Spleen (tissue), 11 donors: ENCODE measurements at regions not wholly inside any gene's neighbourhood (a gene's known extent, or its start where the extent isn't known, plus 50 kb on each side); places are given as distances from the start of the nearest gene placed in this dataset.

Experiments
- DNase-seq: peaks from one replicate; pipeline ENCODE4 v3.0.0-alpha.2; 2020
- H3K27ac ChIP-seq, 8 donors: fragments of 200-600 bp; sonication (generic) in 7 of 8; 1 replicate in 4 of 8; 2 replicates in 4 of 8; pipeline versions ENCODE4 v1.5.0 to v1.8.0; 2016 to 2021; ENCODE audit warnings: inconsistent platforms in 4 of 8, mild to moderate bottlenecking in 4 of 8, moderate library complexity in 1 of 8
- H3K27me3 ChIP-seq, 7 donors: fragments of 200-600 bp; sonication (generic) in 6 of 7; replicated peaks in 1 of 7; 1 replicate in 4 of 7; 2 replicates in 3 of 7; pipeline versions ENCODE4 v1.5.0 to v1.8.0; 2016 to 2021; ENCODE audit warnings: inconsistent platforms in 3 of 7, mild to moderate bottlenecking in 1 of 7
- H3K36me3 ChIP-seq, 6 donors: fragments of 200-600 bp; sonication (generic) in 5 of 6; 1 replicate in 4 of 6; 2 replicates in 2 of 6; pipeline versions ENCODE4 v1.5.0 to v1.8.0; 2016 to 2021; ENCODE audit warnings: inconsistent platforms in 2 of 6
- H3K4me1 ChIP-seq, 6 donors: fragments of 200-600 bp; sonication (generic) in 5 of 6; 1 replicate in 3 of 6; 2 replicates in 3 of 6; pipeline versions ENCODE4 v1.5.0 to v1.8.0; 2016 to 2021; ENCODE audit warnings: inconsistent platforms in 3 of 6
- H3K4me3 ChIP-seq, 8 donors: fragments of 200-600 bp; sonication (generic) in 7 of 8; 1 replicate in 4 of 8; 2 replicates in 4 of 8; pipeline versions ENCODE4 v1.5.0 to v1.8.0; 2016 to 2021; ENCODE audit warnings: inconsistent platforms in 4 of 8, mild to moderate bottlenecking in 4 of 8, moderate library complexity in 2 of 8
- H3K9me3 ChIP-seq, 8 donors: fragments of 200-600 bp; sonication (generic) in 7 of 8; 1 replicate in 4 of 8; 2 replicates in 4 of 8; pipeline versions ENCODE4 v1.5.0 to v1.8.0; 2016 to 2021; ENCODE audit warnings: inconsistent platforms in 4 of 8
- POLR2A ChIP-seq, 3 donors: fragments of 450-650 bp; IDR thresholded peaks; one replicate each; pipeline ENCODE4 v1.5.1; 2017; ENCODE audit warnings: antibody characterized with exemption in 3 of 3, mild to moderate bottlenecking in 1 of 3
- POLR2AphosphoS5 ChIP-seq, 3 donors: sonication (generic); formaldehyde crosslinking; IDR thresholded peaks; one replicate each; pipeline ENCODE4 v1.5.1; 2017; ENCODE audit warnings: antibody characterized with exemption in 3 of 3
- WGBS, 5 donors: extraction: QIAGEN DNeasy Blood & Tissue Kit in 3 of 5; methylation state at CpG; one replicate each; pipeline versions ENCODE4 v1.1.5 to v1.1.7; 2013 to 2018; 5-methylcytosine and 5-hydroxymethylcytosine counted together
- intact Hi-C: fragments of 100-400 bp; cut with DNase I; formaldehyde crosslinking; loops from one replicate; pipeline ENCODE4 v1.15.0; 2023; ENCODE audit warnings: low total_unique reads
- TF ChIP-seq, protein P1 (sequence below), 11 experiments: fragments of 200-600 bp in 7 of 11; fragments of 450-650 bp in 4 of 11; sonication (generic) in 4 of 11; IDR thresholded peaks in 8 of 11; conservative IDR thresholded peaks in 3 of 11; 1 replicate in 7 of 11; 2 replicates in 4 of 11; pipeline versions ENCODE4 v1.4.0 to v1.8.0; 2016 to 2021; ENCODE audit warnings: antibody characterized with exemption in 11 of 11, inconsistent platforms in 4 of 11, mild to moderate bottlenecking in 1 of 11
- donor health status: healthy with polysubstance abuse.
- donor health status: DM: no; HTN: no; CAD: no; lungs with moderate emphysema.
- donor health status: DM: no; HTN: no; CAD: no.
- donor health status: Bipolar disorder and iron deficiency.
- donor health status: healthy.
- donor health status: DM: no; HTN: no; CAD: no.
- donor health status: DM: yes; HTN: yes; CAD: no.

GRCh38 chr6:142537612-142538478 is 236.0 kb downstream of the ADGRG6 start:
- 72 to 81% (median 75%) methylated on average over 10 to 11 of the region's 11 CpGs for WGBS, 5 donors
- Histone ChIP-seq H3K27me3 (no peaks in the 10 kb centered on the region), H3K27ac (no peak overlapping the region), H3K4me3 (no peak overlapping the region), H3K4me1 (no peaks in the 10 kb centered on the region), H3K9me3 (peaks cover 0 to 36% (median 22%) of the 10 kb centered on the region in 8 donors), H3K36me3 (no peaks in the 10 kb centered on the region)
- TF ChIP-seq POLR2AphosphoS5 (IDR thresholded peaks at IDR 0.05) (no peak), POLR2A (IDR thresholded peaks at IDR 0.05) (no peak)
- TF ChIP-seq, protein P1, sequence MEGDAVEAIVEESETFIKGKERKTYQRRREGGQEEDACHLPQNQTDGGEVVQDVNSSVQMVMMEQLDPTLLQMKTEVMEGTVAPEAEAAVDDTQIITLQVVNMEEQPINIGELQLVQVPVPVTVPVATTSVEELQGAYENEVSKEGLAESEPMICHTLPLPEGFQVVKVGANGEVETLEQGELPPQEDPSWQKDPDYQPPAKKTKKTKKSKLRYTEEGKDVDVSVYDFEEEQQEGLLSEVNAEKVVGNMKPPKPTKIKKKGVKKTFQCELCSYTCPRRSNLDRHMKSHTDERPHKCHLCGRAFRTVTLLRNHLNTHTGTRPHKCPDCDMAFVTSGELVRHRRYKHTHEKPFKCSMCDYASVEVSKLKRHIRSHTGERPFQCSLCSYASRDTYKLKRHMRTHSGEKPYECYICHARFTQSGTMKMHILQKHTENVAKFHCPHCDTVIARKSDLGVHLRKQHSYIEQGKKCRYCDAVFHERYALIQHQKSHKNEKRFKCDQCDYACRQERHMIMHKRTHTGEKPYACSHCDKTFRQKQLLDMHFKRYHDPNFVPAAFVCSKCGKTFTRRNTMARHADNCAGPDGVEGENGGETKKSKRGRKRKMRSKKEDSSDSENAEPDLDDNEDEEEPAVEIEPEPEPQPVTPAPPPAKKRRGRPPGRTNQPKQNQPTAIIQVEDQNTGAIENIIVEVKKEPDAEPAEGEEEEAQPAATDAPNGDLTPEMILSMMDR (IDR thresholded peaks at IDR 0.05 in 8 of 11, conservative IDR thresholded peaks at IDR 0.05 in 3 of 11), result no peak
- no peak for DNase-seq
- intact Hi-C loops, result no loop called here

DNA sequence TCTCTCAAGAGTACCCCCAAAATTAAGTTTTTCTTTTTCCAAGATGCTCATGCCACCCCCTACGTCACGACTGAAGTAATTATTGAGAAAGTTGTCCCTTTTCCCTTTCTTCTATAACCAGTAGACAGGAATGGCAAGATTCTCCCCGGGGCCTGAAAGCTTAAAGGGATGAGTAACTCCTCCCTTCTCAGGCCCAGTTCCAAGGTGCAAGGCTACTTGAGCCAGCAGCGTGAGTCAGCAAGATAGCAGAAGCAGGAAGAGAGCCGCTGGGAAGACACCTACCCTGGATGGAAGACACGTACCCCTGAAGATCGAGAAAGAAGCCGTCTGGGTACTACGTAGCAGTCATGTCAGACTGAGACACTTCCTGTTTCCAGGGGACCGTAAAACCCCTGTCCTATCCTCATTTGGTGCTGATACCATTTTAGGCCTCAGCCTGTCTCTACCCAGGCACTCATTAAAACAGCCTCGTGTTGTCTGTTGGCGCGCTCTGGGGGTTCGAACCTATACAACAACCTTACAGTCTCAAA is 241.0 kb downstream of the ADGRG6 start:
- Histone ChIP-seq H3K27me3 (peaks cover 0 to 2% (median 0%) of the 10 kb centered on the region in 7 donors), H3K27ac (no peak overlapping the region), H3K9me3 (no peaks in the 10 kb centered on the region), H3K4me1 (no peaks in the 10 kb centered on the region), H3K36me3 (no peaks in the 10 kb centered on the region), H3K4me3 (no peak overlapping the region)
- WGBS, 5 donors, result 83 to 91% (median 88%) methylated on average over 14 of the region's 14 CpGs
- intact Hi-C loops, result no loop called here
- TF ChIP-seq POLR2AphosphoS5 (IDR thresholded peaks at IDR 0.05) (no peak), POLR2A (IDR thresholded peaks at IDR 0.05) (no peak)
- TF ChIP-seq, protein P1 (IDR thresholded peaks at IDR 0.05 in 8 of 11, conservative IDR thresholded peaks at IDR 0.05 in 3 of 11), result no peak
- DNase-seq, result no peak

DNA sequence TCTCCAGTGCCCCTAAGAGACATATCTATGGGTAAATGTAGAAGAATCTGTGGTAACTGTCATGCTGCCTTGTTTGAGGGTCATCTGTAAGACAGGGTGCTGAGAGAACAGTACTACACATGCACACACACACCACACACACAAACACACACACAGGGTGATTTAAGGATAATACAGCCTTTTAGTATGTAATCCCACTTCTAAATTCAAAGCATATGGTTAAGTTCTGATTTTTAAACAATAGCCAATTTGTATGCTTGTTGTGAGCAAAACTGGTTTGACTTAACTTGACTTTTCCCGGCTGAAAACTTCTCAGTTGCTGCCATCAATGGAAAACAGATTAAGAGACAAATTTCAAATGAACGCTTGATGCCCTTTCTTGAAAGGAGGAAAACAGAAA is 241.8 kb downstream of the ADGRG6 start:
- no peaks in the 10 kb centered on the region for H3K36me3 ChIP-seq
- H3K9me3 ChIP-seq, result no peaks in the 10 kb centered on the region
- intact Hi-C loops, result no loop called here
- whole genome bisulfite sequencing, 5 donors, result 67 to 97% (median 69%) methylated on average over 2 of the region's 2 CpGs
- H3K4me1 ChIP-seq, result no peaks in the 10 kb centered on the region
- no peak overlapping the region for H3K4me3 ChIP-seq
- no peak for DNase-seq
- H3K27ac ChIP-seq, result no peak overlapping the region
- peaks cover 0 to 5% (median 0%) of the 10 kb centered on the region in 7 donors for H3K27me3 ChIP-seq
- TF ChIP-seq POLR2A (IDR thresholded peaks at IDR 0.05) (no peak), POLR2AphosphoS5 (IDR thresholded peaks at IDR 0.05) (no peak)
- TF ChIP-seq, protein P1 (IDR thresholded peaks at IDR 0.05 in 8 of 11, conservative IDR thresholded peaks at IDR 0.05 in 3 of 11), result no peak

- TF ChIP-seq POLR2AphosphoS5 (IDR thresholded peaks at IDR 0.05) (no peak), POLR2A (IDR thresholded peaks at IDR 0.05) (no peak)
- TF ChIP-seq, protein P1 (IDR thresholded peaks at IDR 0.05 in 8 of 11, conservative IDR thresholded peaks at IDR 0.05 in 3 of 11), result no peak
These were observed 242.5 kb downstream of the ADGRG6 start for GRCh38 chr6:142544199-142544838.

More at GRCh38 chr6:142544199-142544838, 242.5 kb downstream of the ADGRG6 start:
- H3K27ac ChIP-seq, result no peak overlapping the region
- no peaks in the 10 kb centered on the region for H3K4me1 ChIP-seq
- no peaks in the 10 kb centered on the region for H3K36me3 ChIP-seq
- intact Hi-C loops, result no loop called here
- no peaks in the 10 kb centered on the region for H3K9me3 ChIP-seq
- no peak overlapping the region for H3K4me3 ChIP-seq
- DNase-seq, result no peak
- H3K27me3 ChIP-seq, result peaks cover 0 to 5% (median 0%) of the 10 kb centered on the region in 7 donors
